Mammary epithelial cell (primary cell): ENCODE measurements at regions not wholly inside any gene's neighbourhood (a gene's known extent, or its start where the extent isn't known, plus 50 kb on each side); places are given as distances from the start of the nearest gene placed in this dataset.

Source experiments
- CTCF ChIP-seq, 2 donors: IDR thresholded peaks in 1 of 2; conservative IDR thresholded peaks in 1 of 2; 2 replicates each; pipeline ENCODE4 v1.5.1; 2011 to 2012; ENCODE audit warnings: inconsistent platforms in 2 of 2, low read length in 2 of 2, mild to moderate bottlenecking in 2 of 2, control low read depth in 1 of 2, low read depth in 1 of 2; ENCODE audit not compliant: insufficient read depth in 1 of 2; ENCODE audit errors: extremely low read depth in 1 of 2
- EZH2 ChIP-seq: IDR thresholded peaks from 2 replicates; pipeline ENCODE4 v1.6.1; 2012; ENCODE audit warnings: low read length, inconsistent platforms, borderline replicate concordance

- TF ChIP-seq CTCF (conservative IDR thresholded peaks at IDR 0.05 in 1 of 2, IDR thresholded peaks at IDR 0.05 in 1 of 2; ENCODE audit: extremely low read depth in 1 of 2, insufficient read depth in 1 of 2, low read depth in 1 of 2, low read length in 2 of 2) (no peak), EZH2 (no peak)
These were observed 76.8 kb upstream of the SOX14 start for GRCh38 chr3:137687181-137687879.
